HL-60 (cell line): ENCODE measurements at regions not wholly inside any gene's neighbourhood (a gene's known extent, or its start where the extent isn't known, plus 50 kb on each side); places are given as distances from the start of the nearest gene placed in this dataset.

Source experiments
- DNase-seq, 2 experiments: peaks; one replicate each; pipeline ENCODE4 v3.0.0-alpha.2; 2010 to 2020; ENCODE audit warnings: low read depth in 1 of 2, low spot score in 1 of 2
- H3K27ac ChIP-seq: fragments of 250-450 bp; sonication (Bioruptor Pico); replicated peaks from 2 replicates; pipeline ENCODE4 v1.5.1; 2020; ENCODE audit warnings: mild to moderate bottlenecking, moderate library complexity
- H3K27me3 ChIP-seq: fragments of 250-450 bp; sonication (Bioruptor Pico); 2 replicates; pipeline ENCODE4 v1.5.1; 2021; ENCODE audit warnings: mild to moderate bottlenecking, moderate library complexity; ENCODE audit not compliant: insufficient read depth, poor library complexity, severe bottlenecking
- H3K4me3 ChIP-seq: replicated peaks from 2 replicates; pipeline ENCODE4 v1.5.1; 2011; ENCODE audit warnings: mild to moderate bottlenecking, control low read depth, low read length; ENCODE audit not compliant: insufficient read depth
- CTCF ChIP-seq: IDR thresholded peaks from one replicate; pipeline ENCODE4 v1.5.1; 2011; ENCODE audit warnings: low read length, control low read depth, inconsistent platforms; ENCODE audit not compliant: insufficient read depth
- GABPA ChIP-seq: IDR thresholded peaks from 2 replicates; pipeline ENCODE4 v1.6.1; 2012; ENCODE audit warnings: low read depth
- POLR2AphosphoS5 ChIP-seq: IDR thresholded peaks from 2 replicates; pipeline ENCODE4 v1.6.1; 2012; ENCODE audit warnings: low read depth
- REST ChIP-seq: IDR thresholded peaks from 2 replicates; pipeline ENCODE4 v1.6.1; 2012; ENCODE audit warnings: low read depth; ENCODE audit not compliant: insufficient replicate concordance
- SPI1 ChIP-seq: IDR thresholded peaks from 2 replicates; pipeline ENCODE4 v1.6.1; 2012; ENCODE audit warnings: low read depth, mild to moderate bottlenecking, borderline replicate concordance

- Histone ChIP-seq H3K4me3 (no peak overlapping the region), H3K27me3 (peaks cover 8% of the 10 kb centered on the region), H3K27ac (no peak overlapping the region)
- TF ChIP-seq GABPA, result no peak
- DNase-seq, result no peak
Measured at GRCh38 chr13:44318161-44318560, 55.5 kb upstream of the SERP2 start.

- Histone ChIP-seq H3K27ac (no peak overlapping the region), H3K27me3 (peaks cover 8% of the 10 kb centered on the region), H3K4me3 (no peak overlapping the region)
- TF ChIP-seq SPI1 (no peak), CTCF (no peak), POLR2AphosphoS5 (no peak), REST (no peak), GABPA (no peak)
- no peak for DNase-seq
Measured at GRCh38 chr13:44320611-44321010, 53.0 kb upstream of the SERP2 start.

- DNase-seq, result no peak
- H3K4me3 ChIP-seq, result no peak overlapping the region
- no peak for TF ChIP-seq GABPA
- no peak overlapping the region for H3K27ac ChIP-seq
- H3K27me3 ChIP-seq, result peaks cover 8% of the 10 kb centered on the region
Measured at GRCh38 chr13:44321961-44322360, 51.7 kb upstream of the SERP2 start.

- TF ChIP-seq REST (no peak), GABPA (no peak), SPI1 (no peak), POLR2AphosphoS5 (no peak), CTCF (no peak)
- no peak for DNase-seq
- peaks cover 8% of the 10 kb centered on the region for H3K27me3 ChIP-seq
- no peak overlapping the region for H3K4me3 ChIP-seq
- no peak overlapping the region for H3K27ac ChIP-seq
Measured at GRCh38 chr13:44322928-44323327, 50.7 kb upstream of the SERP2 start.

- TF ChIP-seq GABPA, result no peak
- no peak for TF ChIP-seq REST
- no peak for TF ChIP-seq CTCF
- no peak for TF ChIP-seq POLR2AphosphoS5
- TF ChIP-seq SPI1, result no peak
- no peak for DNase-seq
- H3K27me3 ChIP-seq, result peaks cover 8% of the 10 kb centered on the region
- H3K27ac ChIP-seq, result no peak overlapping the region
- H3K4me3 ChIP-seq, result no peak overlapping the region
Measured at GRCh38 chr13:44323754-44324153, 49.9 kb upstream of the SERP2 start.
